GM13977 (cell line): ENCODE measurements at regions not wholly inside any gene's neighbourhood (a gene's known extent, or its start where the extent isn't known, plus 50 kb on each side); places are given as distances from the start of the nearest gene placed in this dataset.

ENCODE experiments used
- DNase-seq: peaks from one replicate; pipeline ENCODE4 v3.0.0; 2012; ENCODE audit warnings: low spot score
- in situ Hi-C: fragments of 300-500 bp; cut with MboI; formaldehyde crosslinking; loops from one replicate; pipeline ENCODE4 v1.12.0; 2022; ENCODE audit warnings: low sequenced_read_pairs, low pct_unique_long_range_greater_than_20kb, mixed read lengths, inconsistent platforms; ENCODE audit not compliant: unreplicated experiment
- TF ChIP-seq, protein P1 (sequence below): IDR thresholded peaks from 2 replicates; pipeline ENCODE4 v1.5.1; 2012; ENCODE audit warnings: mild to moderate bottlenecking, control low read depth; ENCODE audit not compliant: insufficient read depth; ENCODE audit errors: extremely low read depth, missing control alignments

DNA sequence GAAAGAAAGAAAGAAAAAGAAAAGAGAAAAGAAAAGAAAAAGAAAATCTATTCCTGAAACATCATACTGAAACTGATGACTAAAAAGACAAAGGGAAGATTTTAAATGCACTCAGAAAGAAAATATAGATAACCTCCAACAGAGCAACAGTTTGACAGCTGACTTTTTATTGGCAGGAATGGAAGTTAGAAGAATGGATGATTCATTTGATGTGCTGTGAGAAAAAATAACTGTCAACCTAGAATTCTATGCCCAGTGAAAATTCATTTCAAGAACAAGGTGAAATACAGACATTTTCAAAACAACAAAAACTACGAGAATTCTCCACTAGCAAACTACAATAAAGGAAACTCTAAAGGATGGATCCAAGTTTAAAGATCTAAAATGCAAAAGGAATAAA lies 50.5 kb upstream of the HSPA12A start:
- TF ChIP-seq, protein P1, sequence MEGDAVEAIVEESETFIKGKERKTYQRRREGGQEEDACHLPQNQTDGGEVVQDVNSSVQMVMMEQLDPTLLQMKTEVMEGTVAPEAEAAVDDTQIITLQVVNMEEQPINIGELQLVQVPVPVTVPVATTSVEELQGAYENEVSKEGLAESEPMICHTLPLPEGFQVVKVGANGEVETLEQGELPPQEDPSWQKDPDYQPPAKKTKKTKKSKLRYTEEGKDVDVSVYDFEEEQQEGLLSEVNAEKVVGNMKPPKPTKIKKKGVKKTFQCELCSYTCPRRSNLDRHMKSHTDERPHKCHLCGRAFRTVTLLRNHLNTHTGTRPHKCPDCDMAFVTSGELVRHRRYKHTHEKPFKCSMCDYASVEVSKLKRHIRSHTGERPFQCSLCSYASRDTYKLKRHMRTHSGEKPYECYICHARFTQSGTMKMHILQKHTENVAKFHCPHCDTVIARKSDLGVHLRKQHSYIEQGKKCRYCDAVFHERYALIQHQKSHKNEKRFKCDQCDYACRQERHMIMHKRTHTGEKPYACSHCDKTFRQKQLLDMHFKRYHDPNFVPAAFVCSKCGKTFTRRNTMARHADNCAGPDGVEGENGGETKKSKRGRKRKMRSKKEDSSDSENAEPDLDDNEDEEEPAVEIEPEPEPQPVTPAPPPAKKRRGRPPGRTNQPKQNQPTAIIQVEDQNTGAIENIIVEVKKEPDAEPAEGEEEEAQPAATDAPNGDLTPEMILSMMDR: no peak
- DNase-seq: no peak
- in situ Hi-C loops: loop anchor here (5.0 kb wide), 1 partner anchor 379 kb away; no protein-coding TSS in a partner anchor

DNA sequence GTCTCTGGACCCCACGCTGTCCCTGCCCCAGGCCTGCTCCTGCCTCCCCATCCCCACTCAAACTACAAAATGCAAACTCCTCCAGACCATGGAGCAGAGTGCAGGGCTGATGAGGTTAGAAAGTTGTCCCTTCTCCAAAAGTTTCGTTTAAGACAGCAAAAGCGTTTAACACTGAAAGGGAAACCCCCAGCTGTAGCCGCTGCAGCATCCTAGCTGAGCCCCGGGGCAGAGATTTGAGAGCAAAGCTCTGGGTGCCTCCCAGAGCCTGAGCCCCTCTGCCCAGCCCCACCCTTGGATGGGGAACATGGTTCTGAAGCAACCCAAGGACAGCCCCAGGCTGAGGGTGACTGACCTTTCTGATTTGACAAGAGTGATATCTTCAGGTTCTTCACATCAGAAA lies 52.8 kb upstream of the ENO4 start:
- in situ Hi-C loops: no loop called here
- TF ChIP-seq, protein P1: no peak

DNA sequence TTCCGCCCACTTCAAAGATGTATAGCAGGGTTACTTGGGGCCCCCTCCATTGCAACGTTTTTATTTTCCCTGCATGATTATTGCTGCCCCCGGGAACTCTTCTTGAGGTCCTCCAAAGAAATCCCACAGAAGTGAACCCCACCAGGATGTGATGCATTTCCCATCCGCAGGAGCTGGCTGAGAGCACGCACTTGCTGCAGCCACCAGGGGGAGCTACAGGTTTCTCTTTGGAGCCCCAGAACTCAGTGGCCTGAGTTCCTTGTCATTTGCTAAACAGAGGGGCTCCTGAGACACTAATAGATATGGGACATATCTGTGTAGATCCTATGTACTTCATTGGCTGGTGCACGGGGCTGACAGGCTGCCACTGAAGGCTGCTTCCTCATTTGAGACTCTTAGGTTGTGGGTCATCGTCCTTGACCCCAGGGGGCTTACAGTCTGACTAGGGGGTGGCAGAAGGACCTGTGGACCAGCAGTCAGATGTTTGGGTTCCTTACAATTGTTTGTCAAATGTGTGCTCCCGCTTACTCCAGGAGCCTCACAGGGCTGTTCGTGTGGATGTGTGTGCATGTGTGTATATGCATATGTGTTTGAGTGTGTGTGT lies 52.3 kb upstream of the ENO4 start:
- TF ChIP-seq, protein P1: peak; percentile 96
- in situ Hi-C loops: no loop called here
- DNase-seq: peak; percentile 83

More for the DNA sequence above, 52.8 kb upstream of the ENO4 start:
- no peak for DNase-seq

DNA sequence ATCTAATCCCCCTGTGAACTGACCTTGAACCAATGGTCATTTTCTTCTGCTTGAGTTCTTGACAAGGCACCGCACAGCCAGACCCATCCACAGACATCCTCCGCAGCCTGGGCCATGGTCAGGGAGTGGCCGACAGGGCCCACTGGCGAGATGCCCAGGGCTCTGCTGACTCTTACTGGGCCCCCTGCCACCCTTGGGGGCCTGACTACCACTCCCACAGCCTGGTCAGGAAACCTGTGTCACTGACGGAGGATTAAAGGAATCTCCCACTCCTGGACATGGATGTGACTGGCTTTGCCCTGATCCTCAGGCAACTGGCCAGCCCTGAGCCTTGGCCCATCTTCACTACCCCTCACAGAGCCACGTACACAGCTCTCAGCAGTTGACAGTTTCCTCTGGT lies 50.4 kb upstream of the ENO4 start:
- no peak for DNase-seq
- in situ Hi-C loops: no loop called here
- TF ChIP-seq, protein P1: no peak
